Motor neuron (in vitro differentiated cells): ENCODE measurements at regions not wholly inside any gene's neighbourhood (a gene's known extent, or its start where the extent isn't known, plus 50 kb on each side); places are given as distances from the start of the nearest gene placed in this dataset.

Source experiments
- ATAC-seq, 8 experiments: fragments of 200-7000 bp; cut with Tn5 transposase; replicated peaks in 6 of 8; 2 replicates each; pipeline ENCODE4 v1.8.0; 2021; ENCODE audit warnings: mild to moderate bottlenecking in 8 of 8, moderate library complexity in 8 of 8
- H3K27ac ChIP-seq, 2 donors: fragments of 250-450 bp; sonication (Bioruptor Pico); 2 replicates each; pipeline ENCODE4 v1.9.0; 2021; ENCODE audit warnings: antibody characterized with exemption in 2 of 2, mild to moderate bottlenecking in 2 of 2, moderate library complexity in 1 of 2
- H3K4me1 ChIP-seq, 2 donors: fragments of 250-450 bp; sonication (Bioruptor Pico); replicated peaks in 1 of 2; 2 replicates each; pipeline ENCODE4 v1.6.1; 2021; ENCODE audit warnings: antibody characterized with exemption in 2 of 2, mild to moderate bottlenecking in 2 of 2, moderate library complexity in 1 of 2
- H3K4me3 ChIP-seq, 5 donors: fragments of 250-450 bp; sonication (Bioruptor Pico); 2 replicates each; pipeline ENCODE4 v1.9.0; 2021; ENCODE audit warnings: antibody characterized with exemption in 5 of 5, mild to moderate bottlenecking in 5 of 5, moderate library complexity in 4 of 5
- WGBS, 10 experiments: fragments of 450-650 bp; shearing (Covaris generic); methylation state at CpG; one replicate each; pipeline ENCODE4 v1.0.0; 2022; 5-methylcytosine and 5-hydroxymethylcytosine counted together
- in situ Hi-C, 9 experiments: fragments of 400-800 bp; cut with MboI; loops; one replicate each; pipeline ENCODE4 v1.15.0; 2021; ENCODE audit warnings: low sequenced_read_pairs in 9 of 9, low pct_unique_long_range_greater_than_20kb in 2 of 9; ENCODE audit not compliant: unreplicated experiment in 9 of 9

GRCh38 chr16:80279656-80280055 lies 261.1 kb upstream of the DYNLRB2 start:
- Histone ChIP-seq H3K27ac (no peak overlapping the region), H3K4me3 (no peak overlapping the region), H3K4me1 (no peaks in the 10 kb centered on the region)
- in situ Hi-C loops = no loop called here
- no peak for ATAC-seq
- whole genome bisulfite sequencing, 10 experiments = 87 to 100% (median 94%) methylated on average over 1 to 4 of the region's 4 CpGs; no CpG with 5 or more reads in 5 of the 10 experiments

- Histone ChIP-seq H3K4me1 (no peaks in the 10 kb centered on the region), H3K27ac (no peak overlapping the region), H3K4me3 (no peak overlapping the region)
- WGBS, 10 experiments = 67 to 80% (median 70%) methylated on average over 2 to 5 of the region's 5 CpGs; no CpG with 5 or more reads in 6 of the 10 experiments
- peak in 2 of 8 experiments; percentile 15 to 37 for ATAC-seq
- in situ Hi-C loops = no loop called here
Measured at GRCh38 chr16:80277182-80277581, 263.6 kb upstream of the DYNLRB2 start.

- Histone ChIP-seq H3K4me3 (no peak overlapping the region), H3K27ac (no peak overlapping the region), H3K4me1 (no peaks in the 10 kb centered on the region)
- peak in 1 of 8 experiments; percentile 39 for ATAC-seq
- WGBS, 10 experiments = 17 to 100% (median 82%) methylated on average over 1 to 4 of the region's 4 CpGs; no CpG with 5 or more reads in 2 of the 10 experiments
- in situ Hi-C loops = no loop called here
Measured at GRCh38 chr16:80274576-80275191, 266.1 kb upstream of the DYNLRB2 start.

GRCh38 chr16:80273635-80274538 lies 266.9 kb upstream of the DYNLRB2 start:
- in situ Hi-C loops = no loop called here
- no peak overlapping the region for H3K4me3 ChIP-seq
- ATAC-seq = peak in 1 of 8 experiments; percentile 26
- H3K27ac ChIP-seq = no peak overlapping the region
- H3K4me1 ChIP-seq = no peaks in the 10 kb centered on the region
- WGBS, 10 experiments = 29 to 93% (median 73%) methylated on average over 1 to 4 of the region's 4 CpGs

GRCh38 chr16:80265624-80266306 lies 275.0 kb upstream of the DYNLRB2 start:
- no peak for ATAC-seq
- H3K4me1 ChIP-seq = no peaks in the 10 kb centered on the region
- WGBS, 10 experiments = 33 to 100% (median 60%) methylated on average over 1 to 2 of the region's 2 CpGs; no CpG with 5 or more reads in 1 of the 10 experiments
- in situ Hi-C loops = no loop called here
- no peak overlapping the region for H3K27ac ChIP-seq
- H3K4me3 ChIP-seq = no peak overlapping the region

GRCh38 chr16:80263848-80264694 lies 276.7 kb upstream of the DYNLRB2 start:
- no peak for ATAC-seq
- no peak overlapping the region for H3K4me3 ChIP-seq
- no peaks in the 10 kb centered on the region for H3K4me1 ChIP-seq
- WGBS, 10 experiments = 58 to 96% (median 81%) methylated on average over 2 to 6 of the region's 6 CpGs
- in situ Hi-C loops = no loop called here
- H3K27ac ChIP-seq = no peak overlapping the region

GRCh38 chr16:80263181-80263823 lies 277.5 kb upstream of the DYNLRB2 start:
- Histone ChIP-seq H3K4me3 (no peak overlapping the region), H3K27ac (no peak overlapping the region), H3K4me1 (no peaks in the 10 kb centered on the region)
- ATAC-seq = no peak
- in situ Hi-C loops = no loop called here
- 39 to 100% (median 75%) methylated on average over 1 to 4 of the region's 4 CpGs; no CpG with 5 or more reads in 2 of the 10 experiments for WGBS, 10 experiments

- WGBS, 10 experiments = 18 to 78% (median 59%) methylated on average over 1 to 4 of the region's 4 CpGs; no CpG with 5 or more reads in 1 of the 10 experiments
- H3K27ac ChIP-seq = no peak overlapping the region
- no peaks in the 10 kb centered on the region for H3K4me1 ChIP-seq
- no peak for ATAC-seq
- in situ Hi-C loops = no loop called here
- no peak overlapping the region for H3K4me3 ChIP-seq
Measured at GRCh38 chr16:80260906-80261311, 279.9 kb upstream of the DYNLRB2 start.

GRCh38 chr16:80259290-80259805 lies 281.4 kb upstream of the DYNLRB2 start:
- ATAC-seq = peak in 2 of 8 experiments; percentile 52 to 55
- in situ Hi-C loops = no loop called here
- no peak overlapping the region for H3K27ac ChIP-seq
- WGBS, 10 experiments = 60 to 100% (median 92%) methylated on average over 1 to 3 of the region's 6 CpGs; no CpG with 5 or more reads in 6 of the 10 experiments
- no peaks in the 10 kb centered on the region for H3K4me1 ChIP-seq
- no peak overlapping the region for H3K4me3 ChIP-seq

- no peak for ATAC-seq
Measured at GRCh38 chr16:80258407-80258806, 282.4 kb upstream of the DYNLRB2 start.

GRCh38 chr16:80254970-80255369 lies 285.8 kb upstream of the DYNLRB2 start:
- WGBS, 10 experiments = 29 to 100% (median 88%) methylated on average over 1 to 4 of the region's 4 CpGs; no CpG with 5 or more reads in 1 of the 10 experiments
- Histone ChIP-seq H3K4me1 (no peaks in the 10 kb centered on the region), H3K27ac (no peak overlapping the region), H3K4me3 (no peak overlapping the region)
- in situ Hi-C loops = no loop called here
- no peak for ATAC-seq

More at GRCh38 chr16:80258407-80258806, 282.4 kb upstream of the DYNLRB2 start:
- H3K4me3 ChIP-seq = no peak overlapping the region
- WGBS, 10 experiments = 40 to 100% (median 75%) methylated on average over 1 to 3 of the region's 3 CpGs; no CpG with 5 or more reads in 2 of the 10 experiments
- no peaks in the 10 kb centered on the region for H3K4me1 ChIP-seq
- no peak overlapping the region for H3K27ac ChIP-seq
- in situ Hi-C loops = no loop called here

GRCh38 chr16:80253741-80254140 lies 287.1 kb upstream of the DYNLRB2 start:
- no peak overlapping the region for H3K27ac ChIP-seq
- in situ Hi-C loops = no loop called here
- 60 to 100% (median 88%) methylated on average over 1 to 5 of the region's 5 CpGs for WGBS, 10 experiments
- ATAC-seq = no peak
- no peaks in the 10 kb centered on the region for H3K4me1 ChIP-seq
- H3K4me3 ChIP-seq = no peak overlapping the region
